ENCODE measurements at regions not wholly inside any gene's neighbourhood (a gene's known extent, or its start where the extent isn't known, plus 50 kb on each side); places are given as distances from the start of the nearest gene placed in this dataset.

DNA sequence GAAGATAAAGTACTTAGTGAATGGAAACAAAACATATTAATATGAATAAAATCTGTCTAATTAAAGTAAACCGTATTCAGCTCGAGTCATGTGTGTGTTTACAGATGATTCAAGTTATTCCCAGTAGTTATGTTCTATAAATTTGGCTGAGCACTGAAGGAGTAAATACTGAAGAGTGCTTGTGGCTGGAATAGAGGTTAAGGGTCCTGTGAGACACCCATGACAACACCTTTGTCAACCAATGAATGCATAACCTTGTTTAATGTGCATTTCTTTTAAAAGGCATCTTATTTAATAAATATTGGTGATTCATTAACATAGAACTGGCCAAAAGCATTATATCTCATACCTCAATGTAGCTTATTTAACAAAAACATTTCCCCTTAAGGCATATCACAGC lies 577.8 kb upstream of the SLITRK5 start:
- Histone ChIP-seq H4K8ac (replicated peaks; ENCODE audit: insufficient read length, low read depth, low read length) (no peak overlapping the region), H3K4ac (ENCODE audit: low read depth, low read length) (no peak overlapping the region), H3K56ac (ENCODE audit: insufficient read length, low read depth, low read length) (no peak overlapping the region), H3K14ac (ENCODE audit: insufficient read depth, low read length) (no peak overlapping the region), H3K27ac (ENCODE audit: insufficient read length, low read depth, low read length) (no peak overlapping the region), H3K79me1 (ENCODE audit: insufficient read depth, low read depth, low read length, poor library complexity, severe bottlenecking) (no peaks in the 10 kb centered on the region), H4K20me1 (ENCODE audit: control insufficient read depth, insufficient read depth, insufficient read length) (no peaks in the 10 kb centered on the region), H2BK20ac (ENCODE audit: low read depth, low read length, poor library complexity, severe bottlenecking) (no peak overlapping the region), H2BK5ac (ENCODE audit: insufficient read length, low read length) (no peak overlapping the region), H3K23me2 (ENCODE audit: insufficient read length, low read depth, low read length, poor library complexity, severe bottlenecking) (no peaks in the 10 kb centered on the region), H3K4me2 (ENCODE audit: insufficient read depth, insufficient read length, low read length) (no peak overlapping the region), H3K27me3 (ENCODE audit: insufficient read depth, low read length) (no peaks in the 10 kb centered on the region), H3K18ac (ENCODE audit: insufficient read length, low read depth, low read length) (no peak overlapping the region), H2BK15ac (ENCODE audit: low read depth, low read length) (no peak overlapping the region), H3K4me1 (ENCODE audit: insufficient read depth, low read length) (no peaks in the 10 kb centered on the region), H4K5ac (ENCODE audit: insufficient read length, low read depth, low read length) (no peak overlapping the region), H2BK12ac (ENCODE audit: insufficient read length, low read depth, low read length) (no peak overlapping the region), H3K79me2 (ENCODE audit: insufficient read depth, low read length) (no peaks in the 10 kb centered on the region), H2AFZ (ENCODE audit: low read length) (no peak overlapping the region), H3K9ac (ENCODE audit: extremely low read depth, insufficient read length, low read length) (no peak overlapping the region), H4K91ac (ENCODE audit: insufficient read length, low read depth, low read length) (no peak overlapping the region), H3K9me3 (ENCODE audit: control insufficient read depth, low read depth, low read length) (no peaks in the 10 kb centered on the region), H2AK5ac (ENCODE audit: insufficient read length, low read length) (no peak overlapping the region), H3K23ac (ENCODE audit: insufficient read length, low read depth, low read length) (no peak overlapping the region), H2BK120ac (ENCODE audit: low read depth, low read length, poor library complexity, severe bottlenecking) (no peak overlapping the region), H3T11ph (ENCODE audit: low read length) (no peak overlapping the region)
- H3K4me1 Mint-ChIP-seq: peaks cover 5 to 6% of the 10 kb centered on the region in 2 experiments; a peak in 3 of 4 replicates
- DNase-seq: no peak
- TF ChIP-seq, protein P1, sequence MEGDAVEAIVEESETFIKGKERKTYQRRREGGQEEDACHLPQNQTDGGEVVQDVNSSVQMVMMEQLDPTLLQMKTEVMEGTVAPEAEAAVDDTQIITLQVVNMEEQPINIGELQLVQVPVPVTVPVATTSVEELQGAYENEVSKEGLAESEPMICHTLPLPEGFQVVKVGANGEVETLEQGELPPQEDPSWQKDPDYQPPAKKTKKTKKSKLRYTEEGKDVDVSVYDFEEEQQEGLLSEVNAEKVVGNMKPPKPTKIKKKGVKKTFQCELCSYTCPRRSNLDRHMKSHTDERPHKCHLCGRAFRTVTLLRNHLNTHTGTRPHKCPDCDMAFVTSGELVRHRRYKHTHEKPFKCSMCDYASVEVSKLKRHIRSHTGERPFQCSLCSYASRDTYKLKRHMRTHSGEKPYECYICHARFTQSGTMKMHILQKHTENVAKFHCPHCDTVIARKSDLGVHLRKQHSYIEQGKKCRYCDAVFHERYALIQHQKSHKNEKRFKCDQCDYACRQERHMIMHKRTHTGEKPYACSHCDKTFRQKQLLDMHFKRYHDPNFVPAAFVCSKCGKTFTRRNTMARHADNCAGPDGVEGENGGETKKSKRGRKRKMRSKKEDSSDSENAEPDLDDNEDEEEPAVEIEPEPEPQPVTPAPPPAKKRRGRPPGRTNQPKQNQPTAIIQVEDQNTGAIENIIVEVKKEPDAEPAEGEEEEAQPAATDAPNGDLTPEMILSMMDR (conservative IDR thresholded peaks at IDR 0.05): no peak
- H3K9me3 Mint-ChIP-seq: no peaks in the 10 kb centered on the region
- H3K27ac Mint-ChIP-seq: no peak overlapping the region
- WGBS (ENCODE audit: extremely low coverage, insufficient read length, low lambda C conversion rate): no CpG with 5 or more reads among the region's 2 CpGs
- H3K4me3 Mint-ChIP-seq: no peak overlapping the region
- H3K36me3 Mint-ChIP-seq (ENCODE audit: insufficient read depth in 1 of 3, low read depth in 3 of 3): no peaks in the 10 kb centered on the region
- H3K27me3 Mint-ChIP-seq (ENCODE audit: low read depth): no peaks in the 10 kb centered on the region

Data from H9 (cell line).